Left ventricle myocardium inferior (tissue), 1 donor: ENCODE measurements at regions not wholly inside any gene's neighbourhood (a gene's known extent, or its start where the extent isn't known, plus 50 kb on each side); places are given as distances from the start of the nearest gene placed in this dataset.
"Not testable (repeated sequence)": the region's sequence is repeated elsewhere in the genome, so short reads cannot be mapped to it uniquely, and the experiment has no call there.

Source experiments
- DNase-seq: peaks from one replicate; pipeline ENCODE4 v3.0.0-alpha.2; 2020
- H3K27ac ChIP-seq: fragments of 200-600 bp; replicated peaks from 2 replicates; pipeline ENCODE4 v1.8.0; 2021
- H3K27me3 ChIP-seq: fragments of 200-600 bp; 2 replicates; pipeline ENCODE4 v1.8.0; 2021; ENCODE audit warnings: low read depth
- H3K36me3 ChIP-seq: fragments of 200-600 bp; 2 replicates; pipeline ENCODE4 v1.8.0; 2021
- H3K4me1 ChIP-seq: fragments of 200-600 bp; 2 replicates; pipeline ENCODE4 v1.8.0; 2021
- H3K4me3 ChIP-seq: fragments of 200-600 bp; 2 replicates; pipeline ENCODE4 v1.8.0; 2021; ENCODE audit warnings: mild to moderate bottlenecking, moderate library complexity
- H3K9me3 ChIP-seq: fragments of 200-600 bp; replicated peaks from 2 replicates; pipeline ENCODE4 v1.8.0; 2021
- intact Hi-C: fragments of 100-400 bp; cut with micrococcal nuclease; formaldehyde crosslinking; loops from one replicate; pipeline ENCODE4 v1.11.0; 2022
- TF ChIP-seq, protein P1 (sequence below): fragments of 200-600 bp; IDR thresholded peaks from 2 replicates; pipeline ENCODE4 v1.8.0; 2021; ENCODE audit warnings: antibody characterized with exemption, mild to moderate bottlenecking, borderline replicate concordance
- donor health status: DM: no; HTN: yes; CAD: no; lungs with severe emphysema.

DNA sequence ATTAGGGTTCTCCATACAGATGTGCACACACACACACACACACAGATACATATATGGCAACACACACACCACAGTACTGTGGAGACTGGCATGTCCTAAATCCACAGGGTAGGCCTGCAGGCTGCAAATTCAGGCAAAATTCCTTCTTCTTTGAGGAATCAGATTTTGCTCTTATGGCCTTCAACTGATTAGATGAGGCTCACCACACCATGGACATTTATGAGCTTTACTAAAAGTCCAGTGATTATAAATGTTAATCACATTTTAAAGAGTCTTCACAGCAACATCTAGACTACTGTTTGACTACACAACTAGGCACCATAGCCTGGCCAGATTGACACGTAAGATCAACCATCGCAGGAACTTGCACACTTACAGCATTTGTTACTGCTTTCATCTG lies 140.3 kb upstream of the UBE3A start:
- H3K36me3 ChIP-seq, result no peaks in the 10 kb centered on the region
- intact Hi-C loops, result no loop called here
- DNase-seq, result no peak
- no peak overlapping the region for H3K4me3 ChIP-seq
- H3K9me3 ChIP-seq, result peaks cover 12% of the 10 kb centered on the region
- H3K27me3 ChIP-seq, result no peaks in the 10 kb centered on the region
- no peak overlapping the region for H3K27ac ChIP-seq
- TF ChIP-seq, protein P1, sequence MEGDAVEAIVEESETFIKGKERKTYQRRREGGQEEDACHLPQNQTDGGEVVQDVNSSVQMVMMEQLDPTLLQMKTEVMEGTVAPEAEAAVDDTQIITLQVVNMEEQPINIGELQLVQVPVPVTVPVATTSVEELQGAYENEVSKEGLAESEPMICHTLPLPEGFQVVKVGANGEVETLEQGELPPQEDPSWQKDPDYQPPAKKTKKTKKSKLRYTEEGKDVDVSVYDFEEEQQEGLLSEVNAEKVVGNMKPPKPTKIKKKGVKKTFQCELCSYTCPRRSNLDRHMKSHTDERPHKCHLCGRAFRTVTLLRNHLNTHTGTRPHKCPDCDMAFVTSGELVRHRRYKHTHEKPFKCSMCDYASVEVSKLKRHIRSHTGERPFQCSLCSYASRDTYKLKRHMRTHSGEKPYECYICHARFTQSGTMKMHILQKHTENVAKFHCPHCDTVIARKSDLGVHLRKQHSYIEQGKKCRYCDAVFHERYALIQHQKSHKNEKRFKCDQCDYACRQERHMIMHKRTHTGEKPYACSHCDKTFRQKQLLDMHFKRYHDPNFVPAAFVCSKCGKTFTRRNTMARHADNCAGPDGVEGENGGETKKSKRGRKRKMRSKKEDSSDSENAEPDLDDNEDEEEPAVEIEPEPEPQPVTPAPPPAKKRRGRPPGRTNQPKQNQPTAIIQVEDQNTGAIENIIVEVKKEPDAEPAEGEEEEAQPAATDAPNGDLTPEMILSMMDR, result no peak
- no peaks in the 10 kb centered on the region for H3K4me1 ChIP-seq

DNA sequence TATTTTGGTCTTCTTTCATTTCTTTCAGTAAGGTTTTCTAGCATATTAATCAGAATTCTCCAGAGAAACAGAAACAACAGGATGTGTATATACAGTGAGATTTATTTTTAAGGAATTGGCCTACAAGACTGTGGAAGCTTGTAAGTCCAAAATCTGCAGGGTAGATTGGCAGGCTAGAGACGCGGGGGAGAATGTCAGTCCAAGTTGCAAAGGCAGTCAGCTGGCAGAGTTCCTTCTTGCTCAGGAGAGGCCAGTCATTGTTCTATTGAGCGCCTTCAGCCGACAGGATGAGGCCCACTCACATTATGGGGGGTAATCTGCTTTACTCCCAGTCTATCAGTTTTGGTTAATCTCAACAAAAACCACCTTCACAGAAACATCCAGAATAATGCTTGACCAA lies 133.4 kb upstream of the UBE3A start:
- Histone ChIP-seq H3K9me3 (peaks cover 8% of the 10 kb centered on the region), H3K27me3 (no peaks in the 10 kb centered on the region), H3K4me1 (peaks cover 22% of the 10 kb centered on the region), H3K4me3 (no peak overlapping the region), H3K36me3 (no peaks in the 10 kb centered on the region), H3K27ac (no peak overlapping the region)
- TF ChIP-seq, protein P1, result no peak
- intact Hi-C loops, result no loop called here
- no peak for DNase-seq

DNA sequence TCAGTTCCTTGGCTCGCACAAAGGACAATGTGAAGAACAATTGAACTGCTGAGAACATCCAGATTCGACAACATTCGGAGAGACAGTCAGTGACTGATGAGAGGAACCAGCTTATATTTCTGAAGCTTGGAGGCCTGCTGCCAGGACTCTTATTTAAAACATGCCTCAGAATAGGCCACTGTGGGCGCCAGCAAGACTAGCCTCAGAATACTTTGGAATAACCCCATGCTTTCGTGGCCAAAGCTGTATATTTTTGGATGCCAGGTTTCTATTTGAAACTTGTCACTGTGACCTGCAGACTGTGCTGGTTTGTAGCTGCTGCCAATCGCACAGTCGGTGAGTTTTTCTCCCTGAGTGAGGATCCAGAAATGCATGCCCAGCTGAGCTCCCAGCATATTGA lies 129.9 kb upstream of the UBE3A start:
- Histone ChIP-seq H3K9me3 (peaks cover 1% of the 10 kb centered on the region), H3K4me1 (peaks cover 31% of the 10 kb centered on the region), H3K27ac (peak overlapping the region; percentile 56), H3K27me3 (no peaks in the 10 kb centered on the region), H3K4me3 (no peak overlapping the region), H3K36me3 (no peaks in the 10 kb centered on the region)
- peak; percentile 41 for DNase-seq
- intact Hi-C loops, result no loop called here
- TF ChIP-seq, protein P1, result no peak

DNA sequence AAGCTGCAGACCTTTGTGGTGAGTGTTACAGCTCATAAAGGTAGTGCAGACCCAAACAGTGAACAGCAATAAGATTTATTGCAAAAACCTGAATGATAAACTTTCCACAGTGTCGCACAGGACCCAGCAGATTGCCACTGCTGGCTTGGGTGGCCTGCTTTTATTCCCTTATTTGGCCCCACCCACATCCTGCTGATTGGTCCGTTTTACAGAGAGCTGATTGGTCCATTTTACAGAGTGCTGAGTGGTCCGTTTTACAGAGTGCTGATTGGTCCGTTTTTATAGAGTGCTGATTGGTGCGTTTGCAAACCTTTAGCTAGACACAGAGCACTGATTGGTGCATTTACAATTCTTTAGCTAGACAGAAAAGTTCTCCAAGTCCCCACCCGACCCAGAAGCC lies 127.7 kb upstream of the UBE3A start:
- H3K36me3 ChIP-seq, H3K4me3 ChIP-seq, H3K27me3 ChIP-seq, DNase-seq, intact Hi-C loops, H3K27ac ChIP-seq, H3K9me3 ChIP-seq: not testable (repeated sequence)
- peaks cover 31% of the 10 kb centered on the region for H3K4me1 ChIP-seq

GRCh38 chr15:25565470-25566264 lies 126.8 kb upstream of the UBE3A start:
- Histone ChIP-seq H3K4me1 (peaks cover 31% of the 10 kb centered on the region), H3K27ac (peak overlapping the region; percentile 30), H3K27me3 (no peaks in the 10 kb centered on the region), H3K36me3 (no peaks in the 10 kb centered on the region), H3K9me3 (no peaks in the 10 kb centered on the region), H3K4me3 (no peak overlapping the region)
- peak; percentile 50 for DNase-seq
- TF ChIP-seq, protein P1, result no peak
- intact Hi-C loops, result no loop called here

DNA sequence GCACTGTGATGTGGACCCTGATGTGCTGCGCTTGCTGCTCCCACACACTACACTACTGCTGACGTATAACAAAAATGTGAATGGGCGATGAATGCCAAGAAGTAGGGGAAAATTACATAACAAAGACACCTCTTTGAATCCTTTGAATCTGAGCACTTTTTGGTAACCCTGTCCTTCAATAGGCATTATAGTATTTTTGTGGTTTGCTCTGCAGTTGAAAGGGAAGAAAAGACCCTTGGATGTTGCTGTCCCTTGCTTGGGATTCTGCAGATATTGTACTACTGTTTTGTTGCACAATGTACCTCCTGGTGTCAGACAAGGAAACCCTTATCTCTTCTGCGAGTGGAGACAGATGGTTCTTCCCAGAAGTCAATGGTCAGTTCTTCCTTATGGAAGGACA lies 124.8 kb upstream of the UBE3A start:
- Histone ChIP-seq H3K4me3 (no peak overlapping the region), H3K27me3 (no peaks in the 10 kb centered on the region), H3K27ac (no peak overlapping the region), H3K36me3 (no peaks in the 10 kb centered on the region), H3K9me3 (no peaks in the 10 kb centered on the region), H3K4me1 (peaks cover 20% of the 10 kb centered on the region)
- intact Hi-C loops, result no loop called here
- TF ChIP-seq, protein P1, result no peak
- no peak for DNase-seq
